ENCODE measurements at regions not wholly inside any gene's neighbourhood (a gene's known extent, or its start where the extent isn't known, plus 50 kb on each side); places are given as distances from the start of the nearest gene placed in this dataset.
A peak's percentile ranks its signal among the peaks of the same experiment; 100 is the strongest.

- TF ChIP-seq, protein P1, sequence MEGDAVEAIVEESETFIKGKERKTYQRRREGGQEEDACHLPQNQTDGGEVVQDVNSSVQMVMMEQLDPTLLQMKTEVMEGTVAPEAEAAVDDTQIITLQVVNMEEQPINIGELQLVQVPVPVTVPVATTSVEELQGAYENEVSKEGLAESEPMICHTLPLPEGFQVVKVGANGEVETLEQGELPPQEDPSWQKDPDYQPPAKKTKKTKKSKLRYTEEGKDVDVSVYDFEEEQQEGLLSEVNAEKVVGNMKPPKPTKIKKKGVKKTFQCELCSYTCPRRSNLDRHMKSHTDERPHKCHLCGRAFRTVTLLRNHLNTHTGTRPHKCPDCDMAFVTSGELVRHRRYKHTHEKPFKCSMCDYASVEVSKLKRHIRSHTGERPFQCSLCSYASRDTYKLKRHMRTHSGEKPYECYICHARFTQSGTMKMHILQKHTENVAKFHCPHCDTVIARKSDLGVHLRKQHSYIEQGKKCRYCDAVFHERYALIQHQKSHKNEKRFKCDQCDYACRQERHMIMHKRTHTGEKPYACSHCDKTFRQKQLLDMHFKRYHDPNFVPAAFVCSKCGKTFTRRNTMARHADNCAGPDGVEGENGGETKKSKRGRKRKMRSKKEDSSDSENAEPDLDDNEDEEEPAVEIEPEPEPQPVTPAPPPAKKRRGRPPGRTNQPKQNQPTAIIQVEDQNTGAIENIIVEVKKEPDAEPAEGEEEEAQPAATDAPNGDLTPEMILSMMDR (IDR thresholded peaks at IDR 0.05; ENCODE audit: low read depth, low read length), result no peak
- DNase-seq (ENCODE audit: low read depth in 2 of 2), result no peak
These were observed 73.3 kb upstream of the HHIP start for GRCh38 chr4:144572660-144573059.

GRCh38 chr4:144574000-144574399 is 72.0 kb upstream of the HHIP start:
- no peak for DNase-seq (ENCODE audit: low read depth in 2 of 2)
- TF ChIP-seq, protein P1 (IDR thresholded peaks at IDR 0.05; ENCODE audit: low read depth, low read length), result no peak
- H3K4me3 ChIP-seq (replicated peaks in 1 of 2; ENCODE audit: low read depth in 2 of 2, low read length in 2 of 2), result no peak overlapping the region

More at GRCh38 chr4:144572660-144573059, 73.3 kb upstream of the HHIP start:
- H3K4me3 ChIP-seq (replicated peaks in 1 of 2; ENCODE audit: low read depth in 2 of 2, low read length in 2 of 2), result no peak overlapping the region

GRCh38 chr4:144574509-144574908 is 71.4 kb upstream of the HHIP start:
- TF ChIP-seq, protein P1 (IDR thresholded peaks at IDR 0.05; ENCODE audit: low read depth, low read length), result no peak
- DNase-seq (ENCODE audit: low read depth in 2 of 2), result no peak

DNA sequence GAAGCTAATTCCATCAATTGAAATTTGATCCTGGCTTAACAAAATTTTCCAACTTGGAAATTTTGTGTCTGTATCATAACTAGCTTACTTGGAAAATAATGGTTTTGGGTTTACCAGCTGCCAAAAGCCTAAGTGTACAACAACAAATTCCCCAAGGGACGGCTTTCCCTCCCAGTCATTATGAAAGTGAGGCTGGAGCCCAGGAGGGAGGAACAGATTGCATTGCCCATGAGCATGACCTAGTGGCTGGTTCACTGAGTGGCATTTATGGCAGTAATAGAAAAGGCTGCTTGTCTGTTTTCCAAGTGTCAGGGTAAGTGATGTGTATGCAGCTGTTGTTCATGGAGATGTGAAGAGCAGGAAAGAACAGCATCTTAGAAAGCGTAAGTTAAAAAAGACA is 70.8 kb upstream of the HHIP start:
- TF ChIP-seq, protein P1 (IDR thresholded peaks at IDR 0.05; ENCODE audit: low read depth, low read length), result peak; percentile 38
- H3K4me3 ChIP-seq (replicated peaks in 1 of 2; ENCODE audit: low read depth in 2 of 2, low read length in 2 of 2), result no peak overlapping the region
- peak; percentile 54 to 80 for DNase-seq (ENCODE audit: low read depth in 2 of 2)

More at GRCh38 chr4:144574509-144574908, 71.4 kb upstream of the HHIP start:
- no peak overlapping the region for H3K4me3 ChIP-seq (replicated peaks in 1 of 2; ENCODE audit: low read depth in 2 of 2, low read length in 2 of 2)

DNA sequence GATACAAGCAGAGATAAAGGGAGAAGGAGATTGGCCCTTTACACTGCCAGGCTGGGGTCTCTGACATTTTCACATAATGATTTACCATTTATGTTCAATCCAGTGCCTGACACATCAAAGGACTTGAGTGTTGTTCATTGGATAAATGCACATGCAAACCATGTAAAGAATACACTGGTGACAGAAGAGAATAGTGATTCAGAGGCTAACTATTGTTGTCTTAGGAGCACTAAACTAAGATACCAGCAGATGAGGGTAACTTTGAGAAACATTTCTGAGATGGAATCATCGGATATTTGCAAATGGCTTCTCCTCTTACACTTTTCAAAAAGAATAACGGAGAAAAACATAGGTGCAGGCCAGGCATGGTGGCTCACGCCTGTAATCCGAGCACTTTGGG is 67.3 kb upstream of the HHIP start:
- TF ChIP-seq, protein P1 (IDR thresholded peaks at IDR 0.05; ENCODE audit: low read depth, low read length), result no peak
- peak in 1 of 2 donors; percentile 84 for DNase-seq (ENCODE audit: low read depth in 2 of 2)
- H3K4me3 ChIP-seq (replicated peaks in 1 of 2; ENCODE audit: low read depth in 2 of 2, low read length in 2 of 2), result no peak overlapping the region

- H3K4me3 ChIP-seq (replicated peaks in 1 of 2; ENCODE audit: low read depth in 2 of 2, low read length in 2 of 2), result no peak overlapping the region
- TF ChIP-seq, protein P1 (IDR thresholded peaks at IDR 0.05; ENCODE audit: low read depth, low read length), result no peak
- peak; percentile 63 to 90 for DNase-seq (ENCODE audit: low read depth in 2 of 2)
These were observed 66.4 kb upstream of the HHIP start for GRCh38 chr4:144579411-144580030.

DNA sequence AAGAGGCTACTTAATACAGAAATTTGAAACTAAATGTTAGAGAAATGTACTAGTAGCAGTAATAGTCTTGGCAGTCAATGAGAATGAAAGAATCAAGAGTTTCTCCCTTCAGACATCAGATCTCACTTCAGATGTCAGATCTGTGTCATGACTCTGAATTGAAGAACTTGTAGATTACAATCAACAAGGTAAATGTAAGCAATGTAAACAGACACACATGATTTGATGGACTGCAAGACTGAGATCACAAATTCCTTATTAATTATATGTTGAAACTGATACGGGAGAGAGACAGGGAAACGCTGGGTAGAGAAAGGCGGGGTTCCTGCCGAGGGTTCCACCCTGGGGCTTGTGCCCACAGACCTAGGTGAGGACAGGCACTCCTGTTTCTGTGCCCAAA is 65.5 kb upstream of the HHIP start:
- TF ChIP-seq, protein P1 (IDR thresholded peaks at IDR 0.05; ENCODE audit: low read depth, low read length), result no peak
- H3K4me3 ChIP-seq (replicated peaks in 1 of 2; ENCODE audit: low read depth in 2 of 2, low read length in 2 of 2), result no peak overlapping the region
- peak in 1 of 2 donors; percentile 14 for DNase-seq (ENCODE audit: low read depth in 2 of 2)

Data from cardiac fibroblast (primary cell).